ENCODE measurements at regions not wholly inside any gene's neighbourhood (a gene's known extent, or its start where the extent isn't known, plus 50 kb on each side); places are given as distances from the start of the nearest gene placed in this dataset.

DNA sequence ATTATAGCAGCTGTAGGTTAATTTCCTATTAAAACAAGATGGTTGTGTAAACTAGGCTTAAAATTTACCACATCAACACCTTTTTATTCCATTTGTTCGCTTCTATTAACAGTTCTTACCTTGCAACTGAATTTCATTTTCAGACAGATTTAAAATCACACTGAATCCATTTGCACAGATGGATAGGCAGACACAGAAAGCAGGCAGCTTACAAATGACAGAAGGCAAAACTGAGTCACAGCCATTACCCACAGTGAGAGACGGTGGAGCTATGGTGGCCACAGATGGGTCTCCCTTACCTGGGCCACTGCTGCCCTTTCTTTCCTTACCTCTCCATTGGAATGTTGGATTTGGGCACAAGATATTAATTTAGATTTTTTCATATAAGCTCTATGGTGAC is 1567.8 kb upstream of the SLC10A2 start:
- TF ChIP-seq CTCF (IDR thresholded peaks at IDR 0.05), result no peak
- TF ChIP-seq POLR2A (IDR thresholded peaks at IDR 0.05), result no peak
- TF ChIP-seq POLR2AphosphoS5 (IDR thresholded peaks at IDR 0.05; ENCODE audit: insufficient read depth in 1 of 2, low read depth in 1 of 2), result no peak

Measured in vagina (tissue), 2 donors.